ENCODE measurements at regions not wholly inside any gene's neighbourhood (a gene's known extent, or its start where the extent isn't known, plus 50 kb on each side); places are given as distances from the start of the nearest gene placed in this dataset.
A peak's percentile ranks its signal among the peaks of the same experiment; 100 is the strongest.

- no peak for DNase-seq
Measured at GRCh38 chr5:158326256-158326655, 467.3 kb upstream of the CLINT1 start.

DNA sequence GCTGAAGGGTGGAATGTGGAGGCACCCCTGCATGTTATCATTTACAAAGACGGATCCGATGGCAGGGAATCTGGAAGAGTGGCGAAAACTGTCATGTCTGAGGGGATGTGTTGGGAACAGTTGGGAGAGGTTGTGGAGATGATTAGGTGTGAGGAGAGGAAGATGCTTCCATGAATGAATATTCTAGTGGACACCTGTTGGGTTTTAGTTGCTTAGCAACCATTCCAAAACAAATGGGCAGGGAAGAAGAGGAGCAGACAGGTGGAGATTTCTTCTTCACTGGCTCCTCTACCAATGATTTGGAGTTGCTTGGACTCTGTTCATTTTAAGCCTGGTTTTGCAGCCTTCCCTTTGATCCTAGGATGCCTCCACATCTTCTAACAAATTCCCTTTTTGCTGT, 465.3 kb upstream of the CLINT1 start:
- no peak for DNase-seq

DNA sequence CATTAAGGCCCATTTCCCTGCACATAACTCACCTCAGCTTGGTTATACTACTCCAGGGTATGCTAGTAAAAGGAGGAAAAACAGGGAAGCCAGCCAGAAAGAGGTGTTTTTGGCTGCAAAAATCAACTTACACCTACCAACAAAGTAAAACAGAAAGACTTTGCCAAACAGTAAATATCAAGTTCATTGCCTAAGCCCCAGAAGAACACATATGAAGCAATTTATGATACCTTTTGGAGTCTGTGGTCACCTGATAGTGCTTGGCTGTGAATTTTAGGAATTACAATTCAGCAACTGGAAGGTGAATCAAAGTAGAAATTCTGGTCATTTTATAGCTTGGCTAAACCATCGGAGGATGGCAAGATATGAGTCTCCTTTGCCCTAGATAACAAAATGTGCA, 463.7 kb upstream of the CLINT1 start:
- DNase-seq: no peak

GRCh38 chr5:158320934-158321333, 462.0 kb upstream of the CLINT1 start:
- no peak for DNase-seq

GRCh38 chr5:158320178-158320674, 461.3 kb upstream of the CLINT1 start:
- DNase-seq: no peak

DNA sequence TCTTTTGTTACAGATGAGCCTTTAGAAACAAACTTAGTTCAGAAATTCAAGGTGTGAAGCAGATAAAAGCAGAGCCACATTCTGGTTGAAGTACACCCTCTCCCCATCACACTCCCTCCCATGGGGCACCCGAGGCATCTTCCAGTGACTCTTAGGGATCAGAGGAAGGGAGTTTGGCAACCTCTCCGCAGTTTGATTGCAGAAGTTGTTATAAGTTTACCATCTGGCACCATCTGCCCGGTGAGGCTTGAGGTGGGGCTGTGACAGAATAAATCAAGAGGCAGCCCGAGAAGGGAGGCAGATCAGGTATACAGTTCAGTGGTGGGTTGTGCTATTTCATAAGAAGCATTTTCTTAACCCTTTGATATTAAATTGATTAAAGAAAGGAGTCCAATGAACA, 458.6 kb upstream of the CLINT1 start:
- no peak for DNase-seq

- no peak for DNase-seq
Measured at GRCh38 chr5:158313733-158314464, 455.0 kb upstream of the CLINT1 start.

DNA sequence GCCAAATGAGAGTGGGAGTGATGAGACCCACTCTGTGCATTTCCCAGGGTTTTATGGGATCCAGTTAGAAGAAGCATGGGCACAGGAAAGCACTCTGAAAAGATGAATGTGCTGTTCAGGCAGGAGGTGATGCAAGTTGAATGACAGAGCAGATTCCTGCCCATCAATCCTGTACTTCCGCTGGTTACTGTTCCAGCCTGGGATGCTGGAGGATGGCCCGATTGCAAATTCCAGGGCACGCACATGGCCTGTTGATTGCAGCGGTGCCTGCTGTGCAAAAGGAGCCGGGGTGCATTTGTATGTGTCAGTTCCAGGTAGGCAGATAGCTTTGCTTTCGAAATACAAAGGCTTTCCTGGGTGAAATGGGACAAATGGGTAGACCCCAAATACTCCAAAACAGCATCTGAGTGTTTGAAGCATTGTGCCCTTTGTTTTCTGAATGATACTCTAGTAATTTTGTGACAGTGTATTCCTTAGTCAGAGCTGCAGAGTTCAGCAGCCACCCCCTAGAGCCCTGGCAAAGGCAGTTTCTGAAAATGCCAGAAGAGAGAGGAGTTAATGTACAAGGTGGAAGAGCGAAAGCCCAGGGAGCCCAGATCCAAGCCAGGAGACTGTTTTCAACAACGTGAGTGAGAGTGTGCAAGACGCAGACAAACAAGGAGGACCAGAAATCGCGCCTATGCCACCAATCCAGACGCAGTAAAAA, 454.2 kb upstream of the CLINT1 start:
- no peak for DNase-seq

- no peak for DNase-seq
Measured at GRCh38 chr5:158309088-158309807, 450.3 kb upstream of the CLINT1 start.

DNA sequence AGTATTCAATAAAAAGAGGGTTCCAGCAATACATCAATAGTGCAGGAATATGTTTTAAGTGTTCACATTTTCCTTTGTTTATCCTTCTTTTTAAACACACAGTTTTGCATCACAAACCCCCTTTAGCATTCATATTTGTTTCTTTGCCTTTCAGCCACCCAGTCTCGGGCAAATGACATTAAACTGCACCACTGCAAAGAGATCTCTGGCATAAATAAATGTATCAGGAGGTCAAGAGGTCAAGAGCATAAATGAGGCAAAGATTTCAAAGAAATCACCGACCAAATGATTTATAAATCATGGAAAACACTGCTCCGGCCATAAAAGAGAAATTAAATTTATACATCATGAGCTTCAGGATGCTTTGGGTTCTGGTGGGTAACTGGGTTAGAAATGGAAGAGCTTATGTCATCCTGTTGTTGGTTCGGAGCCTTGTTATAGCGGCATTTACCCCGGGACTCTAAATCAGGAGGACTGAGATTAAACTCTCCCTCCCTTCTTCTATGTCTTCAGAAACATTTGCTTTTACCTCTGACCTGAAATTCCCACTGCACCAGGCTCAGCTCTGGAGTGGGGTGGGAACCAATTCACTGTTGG, 449.6 kb upstream of the CLINT1 start:
- no peak for DNase-seq

- no peak for DNase-seq
Measured at GRCh38 chr5:158305861-158306260, 446.9 kb upstream of the CLINT1 start.

- no peak for DNase-seq
Measured at GRCh38 chr5:158304607-158305006, 445.7 kb upstream of the CLINT1 start.

DNA sequence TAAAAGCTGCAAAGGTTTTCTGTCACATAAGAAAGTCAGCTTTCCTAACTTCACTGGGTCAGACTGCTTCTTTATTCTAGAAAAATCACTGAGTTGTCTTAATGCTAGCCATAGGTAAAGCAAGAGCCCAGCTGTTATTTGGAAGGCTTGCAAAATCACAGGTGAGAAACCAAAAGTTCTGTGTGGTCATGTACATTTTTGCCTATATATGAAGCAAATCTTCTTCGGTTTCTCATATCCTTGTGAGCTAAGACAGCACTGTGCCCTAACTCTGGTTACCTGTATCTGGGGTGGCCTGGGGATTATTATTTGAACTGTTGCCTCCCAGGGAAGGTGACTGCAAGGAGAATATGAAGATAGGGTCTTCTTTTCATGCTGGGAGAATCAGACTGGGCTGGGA, 444.9 kb upstream of the CLINT1 start:
- DNase-seq: no peak

- no peak for DNase-seq
Measured at GRCh38 chr5:158303275-158303674, 444.3 kb upstream of the CLINT1 start.

DNA sequence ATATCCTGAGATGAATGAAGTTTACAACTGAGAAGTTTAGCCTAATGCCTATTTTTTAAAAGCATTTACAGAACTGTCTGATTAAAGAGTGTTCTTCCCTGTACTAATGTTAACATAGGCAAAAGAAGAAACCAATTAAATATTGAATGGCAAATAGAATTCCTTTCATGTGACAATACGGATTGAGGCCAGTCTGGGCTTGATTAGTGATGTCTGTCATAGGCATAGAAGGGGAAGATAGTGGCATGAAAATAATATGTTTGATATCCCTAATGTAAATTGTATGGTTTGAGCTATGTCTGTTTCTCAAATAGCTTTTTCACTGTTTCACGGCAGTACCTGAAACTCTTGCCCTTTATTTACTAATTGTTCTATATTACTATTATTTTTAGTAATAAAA, 443.1 kb upstream of the CLINT1 start:
- DNase-seq: no peak

- no peak for DNase-seq
Measured at GRCh38 chr5:158301186-158301585, 442.2 kb upstream of the CLINT1 start.

DNA sequence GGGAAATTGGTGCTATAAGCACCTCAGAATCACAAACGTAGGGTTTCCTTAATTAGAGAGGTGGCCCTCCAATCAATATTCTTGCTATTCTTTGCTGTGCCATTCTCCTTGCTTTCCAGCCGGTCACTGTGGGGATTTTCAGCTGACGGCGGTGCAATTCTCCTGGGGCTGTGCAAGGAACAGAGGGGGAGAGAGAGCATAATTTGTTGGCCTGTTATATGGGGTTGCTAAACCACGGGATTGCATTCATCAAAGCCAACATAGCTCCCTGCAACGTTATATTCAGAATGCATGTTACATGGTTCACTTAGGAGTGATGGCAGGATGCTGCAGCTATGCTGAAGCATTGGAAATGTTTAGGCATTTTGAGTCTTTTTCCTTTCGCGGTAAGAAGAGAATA, 441.3 kb upstream of the CLINT1 start:
- no peak for DNase-seq

GRCh38 chr5:158297002-158297527, 438.1 kb upstream of the CLINT1 start:
- DNase-seq: no peak

GRCh38 chr5:158294701-158295100, 435.8 kb upstream of the CLINT1 start:
- DNase-seq: no peak

- no peak for DNase-seq
Measured at GRCh38 chr5:158292981-158293380, 434.0 kb upstream of the CLINT1 start.

DNA sequence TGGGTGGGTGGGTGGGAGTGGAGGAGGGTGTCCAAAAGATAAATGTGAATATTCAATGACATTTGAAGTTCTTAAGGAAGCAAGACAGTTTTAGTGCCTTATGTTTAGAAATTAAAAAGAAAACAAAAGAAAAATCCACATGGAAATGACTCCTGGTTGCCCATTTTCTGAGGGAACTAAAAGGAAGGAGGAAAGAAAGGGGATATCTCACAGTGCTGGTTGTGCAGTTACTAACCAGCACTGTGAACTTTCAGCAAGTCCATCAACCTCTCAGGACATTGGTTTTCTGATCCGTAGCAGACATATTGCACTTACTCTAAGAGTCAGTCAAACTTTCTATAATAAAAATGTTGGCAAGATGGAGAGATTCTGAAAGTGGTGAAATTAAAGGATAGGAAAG, 431.0 kb upstream of the CLINT1 start:
- no peak for DNase-seq

DNA sequence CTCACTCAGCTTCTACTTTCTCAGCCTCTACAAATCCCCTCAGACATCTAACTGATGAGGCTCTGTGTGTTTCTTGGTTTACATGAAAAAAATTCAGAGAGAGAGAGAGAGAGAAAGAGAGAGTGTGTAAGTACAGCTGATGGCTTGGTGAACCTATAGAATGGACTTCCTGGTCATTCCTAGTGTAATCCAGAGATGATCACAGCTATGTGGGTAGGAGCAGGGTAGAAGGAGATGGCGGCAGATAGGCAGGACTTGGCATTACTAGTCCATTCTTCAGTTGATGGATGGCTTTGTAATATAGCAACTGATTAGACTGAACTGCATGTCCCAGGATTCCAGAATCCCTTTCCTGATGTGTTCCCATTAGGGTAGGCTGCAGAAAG, 429.3 kb upstream of the CLINT1 start:
- no peak for DNase-seq

DNA sequence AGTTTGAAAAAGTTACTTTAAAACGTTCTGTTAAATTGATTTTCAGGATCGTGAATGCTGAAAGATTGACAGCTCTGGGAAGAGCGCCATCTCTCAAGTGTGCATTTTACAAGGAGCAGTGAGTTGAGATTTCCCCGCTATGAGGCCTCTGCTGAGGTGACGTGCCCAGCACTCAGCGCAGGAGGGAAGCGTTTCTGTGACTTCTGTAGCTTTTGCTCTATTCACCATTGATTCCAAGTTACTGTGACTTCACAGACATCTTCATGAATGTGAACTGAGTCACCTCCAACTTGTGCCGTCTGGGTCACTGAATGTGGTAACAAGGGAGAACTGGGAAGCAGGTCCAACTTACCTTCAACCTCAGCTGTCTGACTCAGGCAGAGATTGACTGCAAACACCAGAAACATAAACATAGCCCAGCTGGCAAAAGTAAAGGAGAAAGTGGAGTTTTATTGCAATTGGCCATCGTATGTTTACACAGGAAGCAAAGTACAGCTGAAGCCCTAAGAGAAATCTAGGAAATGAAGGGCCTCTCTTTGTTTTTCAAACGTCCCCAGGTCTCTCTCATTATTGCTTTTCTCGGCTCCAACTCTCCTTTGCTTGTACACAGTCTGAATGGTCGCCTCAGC, 428.8 kb upstream of the CLINT1 start:
- peak; percentile 65 for DNase-seq

Measured in kidney glomerular epithelial cell (primary cell).